Prostate gland (tissue), 2 donors: ENCODE measurements at regions not wholly inside any gene's neighbourhood (a gene's known extent, or its start where the extent isn't known, plus 50 kb on each side); places are given as distances from the start of the nearest gene placed in this dataset.

ENCODE experiments used
- DNase-seq: peaks from one replicate; pipeline ENCODE4 v3.0.0-alpha.2; 2019; ENCODE audit warnings: low spot score
- H3K27ac ChIP-seq, 2 donors: fragments of 200-600 bp; sonication (generic); 2 replicates each; pipeline ENCODE4 v1.5.1; 2017 to 2019
- H3K27me3 ChIP-seq: fragments of 200-600 bp; sonication (generic); replicated peaks from 2 replicates; pipeline ENCODE4 v1.5.1; 2019; ENCODE audit not compliant: insufficient read depth
- H3K36me3 ChIP-seq, 2 donors: fragments of 200-600 bp; sonication (generic); 1 replicate in 1 of 2; 2 replicates in 1 of 2; pipeline versions ENCODE4 v1.5.1 to v1.8.1; 2017 to 2019
- H3K4me1 ChIP-seq: fragments of 200-600 bp; sonication (generic); replicated peaks from 2 replicates; pipeline ENCODE4 v1.5.1; 2019
- H3K4me3 ChIP-seq, 2 donors: fragments of 200-600 bp; sonication (generic); 2 replicates each; pipeline ENCODE4 v1.5.1; 2017 to 2019
- H3K9me3 ChIP-seq: fragments of 200-600 bp; sonication (generic); 2 replicates; pipeline ENCODE4 v1.5.1; 2017
- POLR2A ChIP-seq: fragments of 450-650 bp; IDR thresholded peaks from one replicate; pipeline ENCODE4 v1.6.1; 2016; ENCODE audit warnings: antibody characterized with exemption, mild to moderate bottlenecking
- POLR2AphosphoS5 ChIP-seq: sonication (generic); formaldehyde crosslinking; IDR thresholded peaks from one replicate; pipeline ENCODE4 v1.6.1; 2017; ENCODE audit warnings: antibody characterized with exemption
- WGBS: methylation state at CpG from one replicate; pipeline ENCODE4 v1.1.5; 2018; 5-methylcytosine and 5-hydroxymethylcytosine counted together
- intact Hi-C: fragments of 100-400 bp; cut with DNase I; formaldehyde crosslinking; loops from one replicate; pipeline ENCODE4 v1.14.2; 2022
- TF ChIP-seq, protein P1 (sequence below), 4 experiments: fragments of 200-600 bp in 2 of 4; fragments of 450-650 bp in 2 of 4; sonication (generic) in 2 of 4; IDR thresholded peaks; 1 replicate in 3 of 4; 2 replicates in 1 of 4; pipeline ENCODE4 v1.5.1; 2016 to 2019; ENCODE audit warnings: antibody characterized with exemption in 4 of 4, mild to moderate bottlenecking in 2 of 4, moderate library complexity in 2 of 4

DNA sequence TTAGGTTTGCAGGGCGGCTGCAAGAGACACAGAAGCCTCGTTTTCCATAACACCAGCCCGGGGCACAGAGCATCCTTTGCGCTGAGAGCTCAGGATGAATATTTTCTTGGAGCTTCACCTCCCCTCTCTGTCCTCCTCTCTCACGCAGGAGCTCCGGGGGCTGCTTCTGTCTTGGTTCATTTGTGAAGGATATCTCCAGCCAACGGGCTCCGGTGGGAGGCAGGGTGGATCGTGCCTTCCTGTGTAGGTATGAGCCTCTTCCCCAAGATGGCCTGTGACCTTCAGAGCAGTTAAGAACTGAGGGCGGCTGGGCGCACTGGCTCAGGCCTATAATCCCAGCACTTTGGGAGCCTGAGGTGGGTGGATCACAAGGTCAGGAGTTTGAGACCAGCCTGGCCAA lies 319.0 kb upstream of the C1orf174 start:
- no peak overlapping the region for H3K4me3 ChIP-seq
- DNase-seq = no peak
- intact Hi-C loops = no loop called here
- no peaks in the 10 kb centered on the region for H3K36me3 ChIP-seq
- 91% methylated on average over 11 of the region's 11 CpGs for WGBS
- TF ChIP-seq, protein P1, sequence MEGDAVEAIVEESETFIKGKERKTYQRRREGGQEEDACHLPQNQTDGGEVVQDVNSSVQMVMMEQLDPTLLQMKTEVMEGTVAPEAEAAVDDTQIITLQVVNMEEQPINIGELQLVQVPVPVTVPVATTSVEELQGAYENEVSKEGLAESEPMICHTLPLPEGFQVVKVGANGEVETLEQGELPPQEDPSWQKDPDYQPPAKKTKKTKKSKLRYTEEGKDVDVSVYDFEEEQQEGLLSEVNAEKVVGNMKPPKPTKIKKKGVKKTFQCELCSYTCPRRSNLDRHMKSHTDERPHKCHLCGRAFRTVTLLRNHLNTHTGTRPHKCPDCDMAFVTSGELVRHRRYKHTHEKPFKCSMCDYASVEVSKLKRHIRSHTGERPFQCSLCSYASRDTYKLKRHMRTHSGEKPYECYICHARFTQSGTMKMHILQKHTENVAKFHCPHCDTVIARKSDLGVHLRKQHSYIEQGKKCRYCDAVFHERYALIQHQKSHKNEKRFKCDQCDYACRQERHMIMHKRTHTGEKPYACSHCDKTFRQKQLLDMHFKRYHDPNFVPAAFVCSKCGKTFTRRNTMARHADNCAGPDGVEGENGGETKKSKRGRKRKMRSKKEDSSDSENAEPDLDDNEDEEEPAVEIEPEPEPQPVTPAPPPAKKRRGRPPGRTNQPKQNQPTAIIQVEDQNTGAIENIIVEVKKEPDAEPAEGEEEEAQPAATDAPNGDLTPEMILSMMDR (IDR thresholded peaks at IDR 0.05) = no peak
- TF ChIP-seq POLR2AphosphoS5 (no peak), POLR2A (no peak)
- no peaks in the 10 kb centered on the region for H3K9me3 ChIP-seq
- H3K27ac ChIP-seq = no peak overlapping the region
- peaks cover 2% of the 10 kb centered on the region for H3K27me3 ChIP-seq
- H3K4me1 ChIP-seq = no peaks in the 10 kb centered on the region

DNA sequence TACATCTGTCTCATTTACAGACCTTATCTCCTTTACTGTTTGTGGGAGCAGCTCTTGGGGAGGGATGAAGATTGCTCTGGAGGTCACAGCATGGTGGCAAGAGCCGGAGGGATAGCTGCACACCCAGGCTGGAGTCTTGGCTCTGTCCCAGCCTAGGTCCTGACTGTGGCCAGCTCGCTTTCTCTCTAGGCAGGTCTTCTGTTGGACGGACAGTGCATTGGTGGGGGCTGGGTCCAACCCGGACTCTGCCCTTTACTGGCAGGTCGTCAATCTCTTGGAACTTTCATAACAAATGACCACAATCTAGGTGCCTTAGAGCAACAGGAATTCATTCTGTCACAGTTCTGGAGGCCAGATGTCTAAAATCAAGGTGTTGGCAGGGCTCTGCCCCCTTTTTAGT lies 319.8 kb upstream of the C1orf174 start:
- Histone ChIP-seq H3K27me3 (peaks cover 2% of the 10 kb centered on the region), H3K9me3 (no peaks in the 10 kb centered on the region), H3K27ac (no peak overlapping the region), H3K4me3 (no peak overlapping the region), H3K4me1 (no peaks in the 10 kb centered on the region), H3K36me3 (no peaks in the 10 kb centered on the region)
- intact Hi-C loops = no loop called here
- DNase-seq = no peak
- TF ChIP-seq POLR2AphosphoS5 = no peak
- WGBS = 83% methylated on average over 5 of the region's 5 CpGs

DNA sequence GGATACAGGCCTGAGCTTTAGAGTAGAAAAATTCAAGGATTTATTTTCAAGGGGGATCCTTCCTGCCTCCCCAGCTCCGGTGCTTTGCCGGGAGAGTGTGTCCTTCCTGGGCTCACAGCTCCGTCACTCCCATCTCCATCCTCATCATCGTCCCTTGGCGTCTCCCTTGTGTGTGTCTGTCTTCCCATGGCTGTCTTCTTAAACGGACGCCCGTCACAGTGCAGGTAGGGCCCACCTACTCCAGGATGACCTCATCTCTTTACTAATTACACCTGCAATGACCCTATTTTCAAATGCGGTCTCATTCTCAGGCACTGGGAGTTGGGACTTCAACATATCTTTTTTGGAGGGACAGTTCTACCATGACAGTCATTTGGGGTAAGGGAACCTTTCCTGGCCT lies 320.3 kb upstream of the C1orf174 start:
- 73% methylated on average over 9 of the region's 9 CpGs for WGBS
- Histone ChIP-seq H3K27ac (no peak overlapping the region), H3K36me3 (no peaks in the 10 kb centered on the region), H3K4me3 (no peak overlapping the region), H3K4me1 (no peaks in the 10 kb centered on the region), H3K27me3 (peaks cover 2% of the 10 kb centered on the region), H3K9me3 (no peaks in the 10 kb centered on the region)
- no peak for DNase-seq
- intact Hi-C loops = no loop called here
- no peak for TF ChIP-seq POLR2AphosphoS5
- TF ChIP-seq POLR2A = no peak
- TF ChIP-seq, protein P1 (IDR thresholded peaks at IDR 0.05) = no peak

DNA sequence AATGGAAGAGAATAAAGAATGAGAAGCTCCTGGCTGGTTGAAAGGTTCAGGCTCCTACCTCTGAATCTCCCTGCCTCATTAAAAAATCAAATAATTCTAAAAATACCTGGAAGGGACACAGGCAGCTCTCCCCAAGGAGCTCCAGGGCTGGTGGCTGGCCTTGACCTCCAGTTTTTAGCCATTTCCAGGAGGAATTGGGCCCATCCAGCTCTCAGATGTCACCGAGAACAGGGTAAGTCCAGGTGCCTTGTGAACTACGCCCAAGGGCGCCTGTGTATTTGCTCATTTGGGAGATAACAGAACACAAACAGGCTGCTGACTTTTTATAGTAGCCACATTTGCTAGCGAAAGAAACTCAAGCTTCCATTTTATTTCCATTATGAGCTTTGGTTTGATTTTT lies 321.0 kb upstream of the C1orf174 start:
- H3K4me1 ChIP-seq = no peaks in the 10 kb centered on the region
- no peak overlapping the region for H3K4me3 ChIP-seq
- 83% methylated on average over 4 of the region's 4 CpGs for WGBS
- TF ChIP-seq, protein P1 (IDR thresholded peaks at IDR 0.05) = no peak
- TF ChIP-seq POLR2AphosphoS5 (no peak), POLR2A (no peak)
- no peak for DNase-seq
- intact Hi-C loops = no loop called here
- no peaks in the 10 kb centered on the region for H3K9me3 ChIP-seq
- H3K27ac ChIP-seq = no peak overlapping the region
- H3K27me3 ChIP-seq = peaks cover 2% of the 10 kb centered on the region
- H3K36me3 ChIP-seq = no peaks in the 10 kb centered on the region

DNA sequence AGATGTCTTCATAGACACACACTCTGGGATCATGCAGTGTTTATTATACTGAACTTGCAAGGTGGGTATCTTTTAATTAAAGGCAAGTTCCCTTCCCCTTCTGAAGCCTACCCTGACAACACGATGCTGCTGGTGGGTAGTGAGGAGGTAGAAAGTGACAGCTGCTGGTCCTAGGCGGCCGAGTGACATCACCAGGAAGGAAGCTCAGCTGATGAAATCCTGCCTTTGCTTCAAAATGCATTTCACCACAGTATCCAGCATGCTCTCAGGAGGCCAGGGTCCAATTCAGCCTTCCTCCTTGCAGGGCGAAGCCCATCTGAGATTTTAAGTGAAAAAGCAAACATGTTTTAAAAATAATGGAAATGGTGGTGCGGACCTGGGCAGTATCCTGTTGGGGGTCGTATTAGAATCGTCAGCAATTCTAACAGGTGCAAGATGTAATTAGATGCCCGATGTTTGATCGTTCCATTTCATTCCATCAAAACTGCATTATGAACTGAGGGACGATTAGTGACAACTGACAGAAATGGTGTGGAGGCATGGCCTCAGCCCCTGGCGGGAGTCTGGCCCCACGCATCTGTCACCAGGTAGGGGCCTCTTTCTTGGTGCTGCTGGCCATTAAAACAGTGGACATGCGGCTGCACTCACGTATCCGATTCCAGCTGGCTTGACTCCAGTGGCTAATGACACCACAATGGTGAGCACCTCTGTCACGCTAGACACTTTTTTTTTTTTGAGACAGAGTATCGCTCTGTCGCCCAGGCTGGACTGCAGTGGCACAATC lies 324.8 kb upstream of the C1orf174 start:
- DNase-seq = no peak
- intact Hi-C loops = no loop called here
- no peaks in the 10 kb centered on the region for H3K9me3 ChIP-seq
- H3K36me3 ChIP-seq = no peaks in the 10 kb centered on the region
- WGBS = 73% methylated on average over 18 of the region's 18 CpGs
- TF ChIP-seq POLR2A (no peak), POLR2AphosphoS5 (no peak)
- TF ChIP-seq, protein P1 (IDR thresholded peaks at IDR 0.05) = no peak
- H3K4me3 ChIP-seq = no peak overlapping the region
- no peak overlapping the region for H3K27ac ChIP-seq
- H3K4me1 ChIP-seq = no peaks in the 10 kb centered on the region
- H3K27me3 ChIP-seq = no peaks in the 10 kb centered on the region
